Muscle layer of duodenum (tissue), 2 donors: ENCODE measurements at regions not wholly inside any gene's neighbourhood (a gene's known extent, or its start where the extent isn't known, plus 50 kb on each side); places are given as distances from the start of the nearest gene placed in this dataset.
"Not testable (repeated sequence)": the region's sequence is repeated elsewhere in the genome, so short reads cannot be mapped to it uniquely, and the experiment has no call there.

Experiments
- H3K27ac ChIP-seq: one replicate; pipeline ENCODE4 v1.7.0; 2013; ENCODE audit warnings: mild to moderate bottlenecking, low read length
- H3K27me3 ChIP-seq: one replicate; pipeline ENCODE4 v1.7.0; 2013; ENCODE audit warnings: low read depth, mild to moderate bottlenecking, control low read depth, low read length
- H3K36me3 ChIP-seq, 2 donors: one replicate each; pipeline ENCODE4 v1.7.0; 2013; ENCODE audit warnings: low read length in 2 of 2, control low read depth in 1 of 2, mild to moderate bottlenecking in 1 of 2; ENCODE audit not compliant: insufficient read depth in 2 of 2, control insufficient read depth in 1 of 2
- H3K4me1 ChIP-seq, 2 donors: one replicate each; pipeline ENCODE4 v1.7.0; 2013; ENCODE audit warnings: low read length in 2 of 2, mild to moderate bottlenecking in 2 of 2, control low read depth in 1 of 2, moderate library complexity in 1 of 2; ENCODE audit not compliant: insufficient read depth in 2 of 2, control insufficient read depth in 1 of 2
- H3K4me3 ChIP-seq, 2 donors: one replicate each; pipeline ENCODE4 v1.7.0; 2013; ENCODE audit warnings: low read length in 2 of 2, low read depth in 1 of 2, mild to moderate bottlenecking in 1 of 2
- H3K9me3 ChIP-seq, 2 donors: one replicate each; pipeline ENCODE4 v1.7.0; 2013; ENCODE audit warnings: low read length in 2 of 2, control low read depth in 1 of 2, mild to moderate bottlenecking in 1 of 2; ENCODE audit not compliant: control insufficient read depth in 1 of 2
- donor health status: healthy.

GRCh38 chr4:100340512-100341485 lies 150.5 kb upstream of the DDIT4L start:
- Histone ChIP-seq H3K27ac (no peak overlapping the region), H3K27me3 (no peaks in the 10 kb centered on the region), H3K4me3 (no peak overlapping the region), H3K36me3 (no peaks in the 10 kb centered on the region), H3K9me3 (peaks cover 0 to 8% of the 10 kb centered on the region in 2 donors), H3K4me1 (no peaks in the 10 kb centered on the region)

GRCh38 chr4:100339870-100340269 lies 149.6 kb upstream of the DDIT4L start:
- Histone ChIP-seq H3K9me3 (peaks cover 0 to 8% of the 10 kb centered on the region in 2 donors), H3K27ac (no peak overlapping the region), H3K4me3 (no peak overlapping the region), H3K36me3 (no peaks in the 10 kb centered on the region), H3K27me3 (no peaks in the 10 kb centered on the region), H3K4me1 (no peaks in the 10 kb centered on the region)

- not testable (repeated sequence) for H3K4me1 ChIP-seq, H3K36me3 ChIP-seq, H3K4me3 ChIP-seq, H3K27ac ChIP-seq, H3K27me3 ChIP-seq
- peaks cover 0 to 13% of the 10 kb centered on the region in 2 donors for H3K9me3 ChIP-seq
These were observed 143.2 kb upstream of the DDIT4L start for GRCh38 chr4:100333491-100333890.

GRCh38 chr4:100317032-100317864 lies 127.0 kb upstream of the DDIT4L start:
- no peaks in the 10 kb centered on the region for H3K27me3 ChIP-seq
- no peak overlapping the region for H3K27ac ChIP-seq
- H3K4me1 ChIP-seq, result no peaks in the 10 kb centered on the region
- no peaks in the 10 kb centered on the region for H3K9me3 ChIP-seq
- H3K36me3 ChIP-seq, result no peaks in the 10 kb centered on the region
- no peak overlapping the region for H3K4me3 ChIP-seq

- no peak overlapping the region for H3K4me3 ChIP-seq
- no peak overlapping the region for H3K27ac ChIP-seq
- H3K4me1 ChIP-seq, result no peaks in the 10 kb centered on the region
- no peaks in the 10 kb centered on the region for H3K9me3 ChIP-seq
- no peaks in the 10 kb centered on the region for H3K36me3 ChIP-seq
- no peaks in the 10 kb centered on the region for H3K27me3 ChIP-seq
These were observed 123.8 kb upstream of the DDIT4L start for GRCh38 chr4:100314057-100314456.

GRCh38 chr4:100312615-100313350 lies 122.5 kb upstream of the DDIT4L start:
- Histone ChIP-seq H3K4me1 (no peaks in the 10 kb centered on the region), H3K27me3 (no peaks in the 10 kb centered on the region), H3K27ac (no peak overlapping the region), H3K4me3 (no peak overlapping the region), H3K9me3 (no peaks in the 10 kb centered on the region), H3K36me3 (no peaks in the 10 kb centered on the region)

- no peak overlapping the region for H3K4me3 ChIP-seq
- H3K27me3 ChIP-seq, result no peaks in the 10 kb centered on the region
- H3K36me3 ChIP-seq, result no peaks in the 10 kb centered on the region
- H3K27ac ChIP-seq, result no peak overlapping the region
- no peaks in the 10 kb centered on the region for H3K4me1 ChIP-seq
- no peaks in the 10 kb centered on the region for H3K9me3 ChIP-seq
These were observed 120.9 kb upstream of the DDIT4L start for GRCh38 chr4:100311181-100311580.

GRCh38 chr4:100306018-100306417 lies 115.8 kb upstream of the DDIT4L start:
- no peaks in the 10 kb centered on the region for H3K36me3 ChIP-seq
- no peaks in the 10 kb centered on the region for H3K9me3 ChIP-seq
- H3K27me3 ChIP-seq, result no peaks in the 10 kb centered on the region
- no peak overlapping the region for H3K27ac ChIP-seq
- no peak overlapping the region for H3K4me3 ChIP-seq
- no peaks in the 10 kb centered on the region for H3K4me1 ChIP-seq

- no peaks in the 10 kb centered on the region for H3K9me3 ChIP-seq
- H3K27me3 ChIP-seq, result no peaks in the 10 kb centered on the region
- H3K36me3 ChIP-seq, result no peaks in the 10 kb centered on the region
- no peak overlapping the region for H3K27ac ChIP-seq
- H3K4me1 ChIP-seq, result no peaks in the 10 kb centered on the region
- no peak overlapping the region for H3K4me3 ChIP-seq
These were observed 112.1 kb upstream of the DDIT4L start for GRCh38 chr4:100302061-100303026.

GRCh38 chr4:100299046-100299840 lies 109.0 kb upstream of the DDIT4L start:
- H3K4me1 ChIP-seq, result no peaks in the 10 kb centered on the region
- H3K4me3 ChIP-seq, result no peak overlapping the region
- no peaks in the 10 kb centered on the region for H3K36me3 ChIP-seq
- no peaks in the 10 kb centered on the region for H3K9me3 ChIP-seq
- H3K27ac ChIP-seq, result peak overlapping the region; percentile 11
- no peaks in the 10 kb centered on the region for H3K27me3 ChIP-seq
